Hepatic stellate cell (primary cell): ENCODE measurements at regions not wholly inside any gene's neighbourhood (a gene's known extent, or its start where the extent isn't known, plus 50 kb on each side); places are given as distances from the start of the nearest gene placed in this dataset.

Experiments used
- DNase-seq: peaks from one replicate; pipeline ENCODE4 v3.0.0; 2011; ENCODE audit warnings: low spot score

- no peak for DNase-seq
These were observed 58.7 kb upstream of the PMEPA1 start for GRCh38 chr20:57768519-57768918.

GRCh38 chr20:57767441-57767840 is 57.6 kb upstream of the PMEPA1 start:
- no peak for DNase-seq

- DNase-seq: no peak
These were observed 53.4 kb upstream of the PMEPA1 start for GRCh38 chr20:57763235-57763595.

GRCh38 chr20:57762531-57763234 is 52.9 kb upstream of the PMEPA1 start:
- DNase-seq: no peak

- DNase-seq: no peak
These were observed 51.6 kb upstream of the PMEPA1 start for GRCh38 chr20:57761413-57761734.

GRCh38 chr20:57760698-57761412 is 51.0 kb upstream of the PMEPA1 start:
- DNase-seq: no peak

- no peak for DNase-seq
These were observed 49.9 kb upstream of the PMEPA1 start for GRCh38 chr20:57759724-57760123.
